GM12878 (cell line): ENCODE measurements at regions not wholly inside any gene's neighbourhood (a gene's known extent, or its start where the extent isn't known, plus 50 kb on each side); places are given as distances from the start of the nearest gene placed in this dataset.

Experiments
- ATAC-seq: fragments of 200-7000 bp; cut with Tn5 transposase; 3 replicates; pipeline ENCODE4 v1.9.1; 2020; ENCODE audit warnings: mild to moderate bottlenecking, moderate library complexity
- BruUV-seq: library from RNA; stranded (reverse); fragments of 400-500 nt; replicated peaks from 2 replicates; lab custom pipeline; 2021; lab: Mats Ljungman, UMichigan
- CTCF ChIA-PET: fragments of 300-600 bp; sonication (Branson Sonifier 250); formaldehyde crosslinking; extraction: SDS; loops from one replicate; lab custom pipeline; 2021; ENCODE audit warnings: inconsistent platforms; lab: Yijun Ruan, JAX
- POLR2A ChIA-PET: fragments of 350-600 bp; formaldehyde crosslinking; extraction: SDS; loops from one replicate; lab custom pipeline; 2021; ENCODE audit warnings: inconsistent platforms; lab: Charles Lee
- RAD21 ChIA-PET: fragments of 300-600 bp; sonication (Branson Sonifier 250); formaldehyde crosslinking; loops from one replicate; lab custom pipeline; 2023; ENCODE audit warnings: antibody characterized with exemption; ENCODE audit not compliant: unreplicated experiment; lab: Charles Lee
- SMC1A ChIA-PET: fragments of 300-600 bp; sonication (Branson Sonifier 250); formaldehyde crosslinking; loops from one replicate; lab custom pipeline; 2023; ENCODE audit not compliant: unreplicated experiment, uncharacterized antibody; lab: Charles Lee
- DNase-seq: peaks from one replicate; pipeline ENCODE4 v3.0.0-alpha.2; 2011; ENCODE audit warnings: low read depth, low spot score
- FAIRE-seq: peaks from 3 replicates; lab custom pipeline; 2011; peaks lifted over from hg19 to GRCh38; lab: Jason Lieb, UNC
- H2AFZ ChIP-seq: 2 replicates; pipeline ENCODE4 v1.6.0; 2011; ENCODE audit warnings: low read depth, low read length, control low read depth; ENCODE audit not compliant: control insufficient read depth
- H3K27ac ChIP-seq: 2 replicates; pipeline ENCODE4 v1.5.1; 2011; ENCODE audit warnings: control low read depth; ENCODE audit not compliant: control insufficient read depth, insufficient read depth
- H3K27me3 ChIP-seq, 2 experiments: replicated peaks in 1 of 2; 2 replicates each; pipeline versions ENCODE4 v1.6.0 to v1.6.1; 2011; ENCODE audit warnings: low read length in 1 of 2; ENCODE audit not compliant: control insufficient read depth in 2 of 2, insufficient read depth in 2 of 2
- H3K36me3 ChIP-seq, 2 experiments: 2 replicates each; pipeline ENCODE4 v1.5.1; 2011; ENCODE audit warnings: low read length in 1 of 2; ENCODE audit not compliant: control insufficient read depth in 2 of 2, insufficient read depth in 2 of 2
- H3K4me1 ChIP-seq: 2 replicates; pipeline ENCODE4 v1.6.1; 2011; ENCODE audit warnings: mild to moderate bottlenecking, low read length, moderate library complexity, mixed read lengths; ENCODE audit not compliant: control insufficient read depth, insufficient read depth
- H3K4me2 ChIP-seq: 2 replicates; pipeline ENCODE4 v1.6.0; 2011; ENCODE audit warnings: control low read depth; ENCODE audit not compliant: control insufficient read depth, insufficient read depth
- H3K4me3 ChIP-seq: fragments of 200-600 bp; sonication (generic); 2 replicates; pipeline ENCODE4 v1.5.1; 2016
- H3K79me2 ChIP-seq: 2 replicates; pipeline ENCODE4 v1.6.0; 2011; ENCODE audit warnings: low read length; ENCODE audit not compliant: control insufficient read depth, insufficient read depth
- H3K9ac ChIP-seq: 2 replicates; pipeline ENCODE4 v1.8.0; 2011; ENCODE audit warnings: low read length, control low read depth, mixed read lengths; ENCODE audit not compliant: control insufficient read depth, insufficient read depth
- H3K9me3 ChIP-seq: replicated peaks from 3 replicates; pipeline ENCODE4 v1.5.1; 2011; ENCODE audit warnings: mild to moderate bottlenecking, low read length; ENCODE audit not compliant: control insufficient read depth, insufficient read depth
- H4K20me1 ChIP-seq: 2 replicates; pipeline ENCODE4 v1.6.0; 2011; ENCODE audit not compliant: control insufficient read depth, insufficient read depth
- CEBPB ChIP-seq, 2 experiments: fragments of 150-350 bp in 1 of 2; IDR thresholded peaks; 2 replicates each; pipeline ENCODE4 v1.6.1; 2012 to 2014; ENCODE audit warnings: low read depth in 2 of 2, low read length in 2 of 2, borderline replicate concordance in 1 of 2, inconsistent platforms in 1 of 2
- CTCF ChIP-seq, 3 experiments: IDR thresholded peaks in 2 of 3; conservative IDR thresholded peaks in 1 of 3; 2 replicates each; pipeline ENCODE4 v1.5.1; 2011; ENCODE audit warnings: low read depth in 3 of 3, low read length in 3 of 3, mild to moderate bottlenecking in 3 of 3, control low read depth in 2 of 3, moderate library complexity in 2 of 3, inconsistent platforms in 1 of 3, mixed read lengths in 1 of 3; ENCODE audit not compliant: control insufficient read depth in 2 of 3, insufficient read depth in 1 of 3; ENCODE audit errors: extremely low read depth in 1 of 3
- NFYA ChIP-seq: IDR thresholded peaks from 2 replicates; pipeline ENCODE4 v1.6.1; 2011; ENCODE audit warnings: low read depth, mild to moderate bottlenecking, low read length, improper control_type of control experiment, borderline replicate concordance
- PRDM15 ChIP-seq: fragments of 450-650 bp; formaldehyde crosslinking; IDR thresholded peaks from 2 replicates; pipeline ENCODE4 v1.4.0; 2020; ENCODE audit warnings: mild to moderate bottlenecking, moderate library complexity
- RELA ChIP-seq: fragments of 450-650 bp; IDR thresholded peaks from 2 replicates; pipeline ENCODE4 v1.8.0; 2014; ENCODE audit warnings: borderline replicate concordance; ENCODE audit not compliant: partially characterized antibody
- SP1 ChIP-seq: IDR thresholded peaks from one replicate; pipeline ENCODE4 v1.6.1; 2011; ENCODE audit warnings: low read depth, low read length
- TAF1 ChIP-seq: IDR thresholded peaks from 2 replicates; pipeline ENCODE4 v1.6.1; 2011; ENCODE audit warnings: mild to moderate bottlenecking, low read depth, low read length, borderline replicate concordance
- USF2 ChIP-seq: IDR thresholded peaks from 2 replicates; pipeline ENCODE4 v1.6.1; 2011; ENCODE audit warnings: low read depth, low read length, improper control_type of control experiment, borderline replicate concordance
- WGBS: methylation state at CpG from one replicate; pipeline ENCODE4 v1.1.6; 2016; ENCODE audit warnings: low lambda C conversion rate; ENCODE audit not compliant: insufficient replicate concordance, insufficient coverage; ENCODE audit errors: missing lambda C conversion rate; 5-methylcytosine and 5-hydroxymethylcytosine counted together
- in situ Hi-C: fragments of 300-500 bp; cut with MboI; formaldehyde crosslinking; loops from 9 replicates; pipeline ENCODE4 v1.14.3; 2018; ENCODE audit warnings: mixed read lengths
- intact Hi-C: fragments of 100-400 bp; cut with micrococcal nuclease; formaldehyde crosslinking; loops from one replicate; pipeline ENCODE4 v1.14.2; 2022; ENCODE audit not compliant: unreplicated experiment

DNA sequence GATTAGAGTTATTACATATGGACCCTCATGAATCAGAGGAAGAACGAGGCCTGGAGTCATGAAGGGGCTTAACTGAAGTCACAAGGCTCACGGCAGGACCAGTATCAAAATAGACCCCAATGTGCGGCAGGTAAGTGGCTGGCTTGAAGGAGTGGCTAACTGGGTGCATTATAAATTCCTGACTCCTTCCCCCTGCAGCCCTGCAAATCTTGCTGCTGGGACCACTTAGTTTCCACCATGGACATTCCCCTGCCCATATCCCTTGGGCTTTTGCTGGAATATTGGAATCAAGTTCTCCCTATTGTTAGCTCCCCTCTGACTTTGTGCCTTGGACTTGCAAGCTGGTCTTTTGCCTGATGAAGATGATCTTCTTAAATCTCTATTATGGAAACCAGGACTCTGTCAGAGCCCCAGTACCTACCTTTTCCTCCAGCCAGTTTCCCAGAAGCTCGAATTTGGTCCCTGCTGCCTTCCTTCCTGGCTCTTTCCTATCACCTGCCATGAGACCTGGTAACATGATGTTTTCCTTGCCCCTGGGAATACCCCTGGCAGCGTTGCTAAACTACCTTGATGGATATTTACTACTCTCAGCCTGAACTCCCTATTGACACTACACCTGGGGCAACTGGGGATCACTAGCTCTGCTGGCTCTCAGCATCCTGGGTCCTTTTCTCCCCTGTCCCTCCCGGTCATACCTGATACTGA, 156.0 kb upstream of the JUN start:
- Histone ChIP-seq H2AFZ (no peak overlapping the region), H3K4me3 (no peak overlapping the region), H3K4me1 (no peaks in the 10 kb centered on the region), H3K79me2 (no peaks in the 10 kb centered on the region), H3K27me3 (no peaks in the 10 kb centered on the region), H3K27ac (no peak overlapping the region), H4K20me1 (no peaks in the 10 kb centered on the region), H3K9me3 (no peaks in the 10 kb centered on the region), H3K9ac (no peak overlapping the region), H3K36me3 (no peaks in the 10 kb centered on the region), H3K4me2 (no peak overlapping the region)
- RAD21 ChIA-PET, result no interaction called here
- no TSS peak for BruUV-seq
- intact Hi-C loops (no loop called here), in situ Hi-C loops (no loop called here)
- DNase-seq (no peak), FAIRE-seq (no peak), ATAC-seq (no peak)
- SMC1A ChIA-PET, result interaction anchor here (1.0 to 1.4 kb wide), 3 partner anchors 23 to 82 kb away, joined by 3 to 4 read pairs (median 3); no protein-coding TSS in a partner anchor
- CTCF ChIA-PET, result interaction anchor here (0.7 kb wide), 1 partner anchor 135 kb away, joined by 3 read pairs; no protein-coding TSS in a partner anchor
- WGBS, result 60% methylated on average over 6 of the region's 6 CpGs
- TF ChIP-seq PRDM15 (CRISPR knock-in tag), result no peak
- no peak for TF ChIP-seq CEBPB (IDR thresholded peaks at IDR 0.05; ENCODE audit: borderline replicate concordance in 1 of 2, low read depth in 2 of 2, low read length in 2 of 2)
- TF ChIP-seq NFYA, result no peak
- no peak for TF ChIP-seq TAF1
- no peak for TF ChIP-seq CTCF (IDR thresholded peaks at IDR 0.05 in 2 of 3, conservative IDR thresholded peaks at IDR 0.05 in 1 of 3; ENCODE audit: control insufficient read depth in 2 of 3, extremely low read depth in 1 of 3, insufficient read depth in 1 of 3, low read depth in 3 of 3, low read length in 3 of 3)
- TF ChIP-seq SP1, result no peak
- no peak for TF ChIP-seq RELA
- no peak for TF ChIP-seq USF2
- POLR2A ChIA-PET, result no interaction called here
